ENCODE measurements at regions not wholly inside any gene's neighbourhood (a gene's known extent, or its start where the extent isn't known, plus 50 kb on each side); places are given as distances from the start of the nearest gene placed in this dataset.
A peak's percentile ranks its signal among the peaks of the same experiment; 100 is the strongest.
"Not testable (repeated sequence)": the region's sequence is repeated elsewhere in the genome, so short reads cannot be mapped to it uniquely, and the experiment has no call there.

GRCh38 chr20:48020696-48021095 lies 235.4 kb upstream of the SULF2 start:
- DNase-seq: not testable (repeated sequence)

GRCh38 chr20:48019940-48020339 lies 234.7 kb upstream of the SULF2 start:
- no peak for DNase-seq

GRCh38 chr20:48019496-48019895 lies 234.2 kb upstream of the SULF2 start:
- no peak for DNase-seq

GRCh38 chr20:48018851-48019250 lies 233.6 kb upstream of the SULF2 start:
- not testable (repeated sequence) for DNase-seq

- DNase-seq: no peak
Measured at GRCh38 chr20:48017992-48018391, 232.7 kb upstream of the SULF2 start.

GRCh38 chr20:48017509-48017908 lies 232.2 kb upstream of the SULF2 start:
- DNase-seq: no peak

- DNase-seq: no peak
Measured at GRCh38 chr20:48015943-48016723, 230.9 kb upstream of the SULF2 start.

GRCh38 chr20:48015141-48015910 lies 230.0 kb upstream of the SULF2 start:
- no peak for DNase-seq

- no peak for DNase-seq
Measured at GRCh38 chr20:48012401-48012974, 227.2 kb upstream of the SULF2 start.

GRCh38 chr20:48011025-48011424 lies 225.7 kb upstream of the SULF2 start:
- no peak for DNase-seq

GRCh38 chr20:48010623-48011022 lies 225.3 kb upstream of the SULF2 start:
- no peak for DNase-seq

GRCh38 chr20:48008850-48009515 lies 223.7 kb upstream of the SULF2 start:
- DNase-seq: no peak

- DNase-seq: no peak
Measured at GRCh38 chr20:48007351-48007750, 222.1 kb upstream of the SULF2 start.

- peak; percentile 11 for DNase-seq
Measured at GRCh38 chr20:48006036-48006833, 221.0 kb upstream of the SULF2 start.

- no peak for DNase-seq
Measured at GRCh38 chr20:48003021-48003420, 217.7 kb upstream of the SULF2 start.

- no peak for DNase-seq
Measured at GRCh38 chr20:48002517-48002970, 217.3 kb upstream of the SULF2 start.

- no peak for DNase-seq
Measured at GRCh38 chr20:47999166-47999565, 213.9 kb upstream of the SULF2 start.

GRCh38 chr20:47998736-47999135 lies 213.5 kb upstream of the SULF2 start:
- DNase-seq: no peak

- DNase-seq: no peak
Measured at GRCh38 chr20:47995661-47996060, 210.4 kb upstream of the SULF2 start.

GRCh38 chr20:47993817-47994216 lies 208.5 kb upstream of the SULF2 start:
- DNase-seq: no peak

GRCh38 chr20:47993035-47993755 lies 207.9 kb upstream of the SULF2 start:
- no peak for DNase-seq

All from KG1 (cell line).